OCI-LY3 (cell line): ENCODE measurements at regions not wholly inside any gene's neighbourhood (a gene's known extent, or its start where the extent isn't known, plus 50 kb on each side); places are given as distances from the start of the nearest gene placed in this dataset.

Experiments used
- CTCF ChIP-seq: fragments of 200-600, 300-600 bp; sonication (generic); IDR thresholded peaks from 2 replicates; pipeline ENCODE4 v1.5.1; 2014; ENCODE audit warnings: antibody characterized with exemption, low read length, low read depth
- EZH2phosphoT487 ChIP-seq: fragments of 200-600 bp; shearing (Covaris generic); IDR thresholded peaks from 2 replicates; pipeline ENCODE4 v1.6.1; 2018; ENCODE audit warnings: antibody characterized with exemption, mixed run types, low read depth

- TF ChIP-seq CTCF: no peak
- no peak for TF ChIP-seq EZH2phosphoT487
These were observed 95.7 kb upstream of the CDH20 start for GRCh38 chr18:61237529-61237928.
